H1 (cell line): ENCODE measurements at regions not wholly inside any gene's neighbourhood (a gene's known extent, or its start where the extent isn't known, plus 50 kb on each side); places are given as distances from the start of the nearest gene placed in this dataset.

Experiments used
- CTCF ChIA-PET: fragments of 300-600 bp; sonication (Branson Sonifier 250); formaldehyde crosslinking; loops from one replicate; lab custom pipeline; 2021; ENCODE audit not compliant: partially characterized antibody; lab: Charles Lee
- POLR2A ChIA-PET: fragments of 300-600 bp; sonication (Branson Sonifier 250); formaldehyde crosslinking; loops from one replicate; lab custom pipeline; 2021; ENCODE audit warnings: inconsistent platforms; ENCODE audit not compliant: partially characterized antibody; lab: Charles Lee
- DNase-seq, 2 experiments: peaks; one replicate each; pipeline versions ENCODE4 v3.0.0 to v3.0.0-alpha.2; 2010 to 2022; ENCODE audit warnings: low spot score in 2 of 2, low read depth in 1 of 2, mixed read lengths in 1 of 2
- FAIRE-seq: peaks from 2 replicates; lab custom pipeline; 2011; peaks lifted over from hg19 to GRCh38; lab: Jason Lieb, UNC
- H2AFZ ChIP-seq: 2 replicates; pipeline ENCODE4 v1.8.1; 2012; ENCODE audit warnings: low read length, inconsistent platforms
- H2AK5ac ChIP-seq: 2 replicates; pipeline ENCODE4 v1.6.1; 2013; ENCODE audit warnings: low read depth, low read length
- H2BK120ac ChIP-seq: replicated peaks from 2 replicates; pipeline ENCODE3; 2013; ENCODE audit warnings: low read depth, low read length, inconsistent platforms
- H2BK12ac ChIP-seq: 2 replicates; pipeline ENCODE4 v1.6.1; 2013; ENCODE audit warnings: low read depth, low read length
- H2BK15ac ChIP-seq: 2 replicates; pipeline ENCODE4 v1.6.1; 2013; ENCODE audit warnings: low read length
- H2BK20ac ChIP-seq: 2 replicates; pipeline ENCODE4 v1.6.1; 2013; ENCODE audit warnings: low read length
- H2BK5ac ChIP-seq: 2 replicates; pipeline ENCODE4 v1.6.1; 2013; ENCODE audit warnings: low read depth, low read length
- H3K14ac ChIP-seq: 2 replicates; pipeline ENCODE4 v1.6.1; 2013; ENCODE audit warnings: inconsistent platforms; ENCODE audit not compliant: insufficient read length
- H3K18ac ChIP-seq: 2 replicates; pipeline ENCODE4 v1.6.1; 2013; ENCODE audit warnings: low read length; ENCODE audit errors: extremely low read depth
- H3K23ac ChIP-seq: 2 replicates; pipeline ENCODE4 v1.6.1; 2013; ENCODE audit warnings: inconsistent platforms; ENCODE audit not compliant: insufficient read length
- H3K23me2 ChIP-seq: 2 replicates; pipeline ENCODE4 v1.6.1; 2013; ENCODE audit warnings: low read depth, low read length
- H3K27ac ChIP-seq: 2 replicates; pipeline ENCODE4 v1.6.1; 2011; ENCODE audit warnings: low read depth, low read length, inconsistent platforms
- H3K27me3 ChIP-seq, 4 experiments: replicated peaks in 1 of 4; 1 replicate in 1 of 4; 2 replicates in 3 of 4; pipeline versions ENCODE4 v1.6.1 to v1.8.1; 2011 to 2013; ENCODE audit warnings: low read length in 3 of 4, mild to moderate bottlenecking in 3 of 4, inconsistent platforms in 2 of 4, mixed read lengths in 2 of 4, moderate library complexity in 1 of 4; ENCODE audit not compliant: control insufficient read depth in 3 of 4, insufficient read depth in 3 of 4; ENCODE audit errors: extremely low read depth in 1 of 4
- H3K36me3 ChIP-seq, 4 experiments: 2 replicates each; pipeline versions ENCODE4 v1.6.1 to v1.8.1; 2011 to 2013; ENCODE audit warnings: mild to moderate bottlenecking in 4 of 4, low read length in 3 of 4, moderate library complexity in 2 of 4, control low read depth in 1 of 4, inconsistent platforms in 1 of 4; ENCODE audit not compliant: insufficient read depth in 4 of 4, control insufficient read depth in 2 of 4
- H3K4ac ChIP-seq: replicated peaks from 2 replicates; pipeline ENCODE3; 2013; ENCODE audit warnings: low read length, low read depth, mixed read lengths, inconsistent platforms; ENCODE audit not compliant: insufficient read length
- H3K4me1 ChIP-seq, 4 experiments: replicated peaks in 1 of 4; 1 replicate in 1 of 4; 2 replicates in 3 of 4; pipeline versions ENCODE4 v1.6.1 to v1.8.1; 2011 to 2013; ENCODE audit warnings: low read length in 3 of 4, inconsistent platforms in 2 of 4, mixed read lengths in 1 of 4; ENCODE audit not compliant: insufficient read depth in 4 of 4, control insufficient read depth in 3 of 4
- H3K4me2 ChIP-seq, 2 experiments: 2 replicates each; pipeline versions ENCODE4 v1.6.1 to v1.8.1; 2011 to 2013; ENCODE audit warnings: low read depth in 2 of 2, low read length in 2 of 2, control low read depth in 1 of 2, inconsistent platforms in 1 of 2, mild to moderate bottlenecking in 1 of 2; ENCODE audit not compliant: insufficient read depth in 1 of 2
- H3K4me3 ChIP-seq, 4 experiments: fragments of 200-600, 300-600 bp in 1 of 4; sonication (generic), shearing (Covaris generic), sonication (Bioruptor Twin) in 1 of 4; 2 replicates each; pipeline versions ENCODE4 v1.5.1 to v1.8.1; 2011 to 2016; ENCODE audit warnings: low read length in 4 of 4, low read depth in 3 of 4, control low read depth in 2 of 4, inconsistent platforms in 2 of 4, mild to moderate bottlenecking in 2 of 4, mixed read lengths in 1 of 4, moderate library complexity in 1 of 4; ENCODE audit not compliant: insufficient read depth in 2 of 4; ENCODE audit errors: extremely low read depth in 1 of 4
- H3K56ac ChIP-seq: replicated peaks from 2 replicates; pipeline ENCODE3; 2013; ENCODE audit warnings: low read depth, mild to moderate bottlenecking, mixed read lengths, low read length, inconsistent platforms; ENCODE audit not compliant: insufficient read length
- H3K79me1 ChIP-seq: 2 replicates; pipeline ENCODE4 v1.6.1; 2013; ENCODE audit warnings: low read depth, low read length, control low read depth
- H3K79me2 ChIP-seq, 2 experiments: 2 replicates each; pipeline versions ENCODE4 v1.6.1 to v1.8.1; 2012 to 2013; ENCODE audit warnings: low read length in 2 of 2, mild to moderate bottlenecking in 2 of 2, inconsistent platforms in 1 of 2; ENCODE audit not compliant: insufficient read depth in 2 of 2, control insufficient read depth in 1 of 2
- H3K9ac ChIP-seq, 4 experiments: replicated peaks in 1 of 4; 1 replicate in 1 of 4; 2 replicates in 3 of 4; pipeline versions ENCODE4 v1.6.1 to v1.8.1; 2011 to 2013; ENCODE audit warnings: low read depth in 3 of 4, low read length in 3 of 4, control low read depth in 2 of 4, mild to moderate bottlenecking in 2 of 4, moderate library complexity in 2 of 4, inconsistent platforms in 1 of 4; ENCODE audit errors: extremely low read depth in 1 of 4
- H3K9me3 ChIP-seq, 2 experiments: 2 replicates each; pipeline versions ENCODE4 v1.6.1 to v1.8.1; 2012 to 2013; ENCODE audit warnings: mild to moderate bottlenecking in 2 of 2, moderate library complexity in 2 of 2, control low read depth in 1 of 2, inconsistent platforms in 1 of 2, low read depth in 1 of 2, low read length in 1 of 2, mixed read lengths in 1 of 2; ENCODE audit not compliant: insufficient read depth in 2 of 2
- H4K20me1 ChIP-seq, 2 experiments: replicated peaks in 1 of 2; 2 replicates each; pipeline versions ENCODE3 to v1.8.1; 2011 to 2013; ENCODE audit warnings: inconsistent platforms in 2 of 2, low read length in 2 of 2, mild to moderate bottlenecking in 1 of 2; ENCODE audit not compliant: insufficient read depth in 2 of 2, control insufficient read depth in 1 of 2
- H4K5ac ChIP-seq: 2 replicates; pipeline ENCODE4 v1.6.1; 2013; ENCODE audit warnings: low read length, low read depth, mixed read lengths, inconsistent platforms; ENCODE audit not compliant: insufficient read length
- H4K8ac ChIP-seq: 2 replicates; pipeline ENCODE4 v1.8.0; 2013; ENCODE audit warnings: mild to moderate bottlenecking, moderate library complexity, low read length, inconsistent platforms; ENCODE audit not compliant: insufficient read depth; ENCODE audit errors: extremely low read depth
- H4K91ac ChIP-seq: replicated peaks from 2 replicates; pipeline ENCODE3; 2013; ENCODE audit warnings: low read length, mixed read lengths, inconsistent platforms; ENCODE audit not compliant: insufficient read length
- CEBPB ChIP-seq: IDR thresholded peaks from 2 replicates; pipeline ENCODE4 v1.6.1; 2012; ENCODE audit warnings: low read depth, low read length
- JUN ChIP-seq: IDR thresholded peaks from 2 replicates; pipeline ENCODE4 v1.6.1; 2011; ENCODE audit warnings: low read depth, mild to moderate bottlenecking, improper control_type of control experiment, low read length
- NANOG ChIP-seq: IDR thresholded peaks from 2 replicates; pipeline ENCODE4 v1.6.1; 2011; ENCODE audit warnings: low read length, low read depth, mild to moderate bottlenecking, inconsistent platforms; ENCODE audit not compliant: insufficient read depth, poor library complexity, severe bottlenecking
- WGBS, 2 experiments: shearing (Covaris generic) in 1 of 2; methylation state at CpG; one replicate each; pipeline versions ENCODE4 v1.1.6 to v1.1.7; 2013 to 2015; ENCODE audit warnings: low lambda C conversion rate in 2 of 2, mixed read lengths in 2 of 2, inconsistent platforms in 1 of 2, low coverage in 1 of 2, missing lambda C conversion rate in 1 of 2; ENCODE audit not compliant: insufficient replicate concordance in 2 of 2, insufficient coverage in 1 of 2, insufficient read length in 1 of 2; ENCODE audit errors: extremely low coverage in 1 of 2, missing lambda C conversion rate in 1 of 2; 5-methylcytosine and 5-hydroxymethylcytosine counted together

DNA sequence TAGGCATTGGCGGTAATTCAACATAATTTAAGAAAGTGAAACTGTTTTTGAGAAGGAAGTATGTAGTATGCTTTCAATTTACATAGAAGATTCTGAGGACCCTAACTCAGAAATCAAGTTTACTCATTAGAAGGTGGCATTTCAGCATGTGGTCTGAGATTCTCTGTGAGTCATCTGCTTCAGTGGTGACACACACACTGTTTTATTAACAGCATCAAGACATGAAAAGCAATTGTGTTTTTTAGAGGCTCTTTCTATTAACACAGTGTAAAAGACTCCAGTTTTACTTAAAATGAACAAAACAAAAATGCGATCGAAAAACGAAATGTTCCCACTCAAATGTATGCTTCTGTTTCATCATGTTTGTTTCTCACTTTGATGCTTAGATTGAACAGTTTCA is 802.1 kb upstream of the SLITRK6 start:
- Histone ChIP-seq H4K8ac (no peak overlapping the region), H2BK5ac (no peak overlapping the region), H3K18ac (no peak overlapping the region), H4K5ac (no peak overlapping the region), H3K36me3 (no peaks in the 10 kb centered on the region), H3K56ac (no peak overlapping the region), H3K9ac (no peak overlapping the region), H3K79me2 (no peaks in the 10 kb centered on the region), H3K4me3 (no peak overlapping the region), H4K20me1 (no peaks in the 10 kb centered on the region), H3K4me2 (no peak overlapping the region), H2BK20ac (no peak overlapping the region), H3K4me1 (no peaks in the 10 kb centered on the region), H3K4ac (no peak overlapping the region), H2AFZ (no peak overlapping the region), H3K79me1 (no peaks in the 10 kb centered on the region), H2BK120ac (no peak overlapping the region), H3K23ac (no peak overlapping the region), H2BK15ac (no peak overlapping the region), H3K23me2 (no peaks in the 10 kb centered on the region), H3K27me3 (no peaks in the 10 kb centered on the region), H3K27ac (no peak overlapping the region), H2BK12ac (no peak overlapping the region), H3K9me3 (no peaks in the 10 kb centered on the region), H2AK5ac (no peak overlapping the region), H3K14ac (no peak overlapping the region), H4K91ac (no peak overlapping the region)
- FAIRE-seq (no peak), DNase-seq (no peak)
- POLR2A ChIA-PET, result no interaction called here
- CTCF ChIA-PET, result no interaction called here
- WGBS, 2 experiments, result 89% methylated on average over 4 of the region's 4 CpGs; no CpG with 5 or more reads in 1 of the 2 experiments
- TF ChIP-seq CEBPB, result no peak
- TF ChIP-seq JUN, result no peak
- no peak for TF ChIP-seq NANOG
